Stimulated activated CD4-positive, alpha-beta T cell treated with anti-CD3 and anti-CD28 coated beads, Interleukin-12 subunit alpha, Interleukin-12 subunit beta, amount 100 ng/mL, for 24 hours (primary cell): ENCODE measurements at regions not wholly inside any gene's neighbourhood (a gene's known extent, or its start where the extent isn't known, plus 50 kb on each side); places are given as distances from the start of the nearest gene placed in this dataset.
"Not testable (repeated sequence)": the region's sequence is repeated elsewhere in the genome, so short reads cannot be mapped to it uniquely, and the experiment has no call there.

ENCODE experiments used
- DNase-seq, 2 experiments: peaks; one replicate each; pipeline ENCODE4 v3.0.0-alpha.2; 2020; ENCODE audit warnings: low read depth in 2 of 2

GRCh38 chr1:60665311-60665710 lies 417.1 kb upstream of the NFIA start:
- no peak for DNase-seq

DNA sequence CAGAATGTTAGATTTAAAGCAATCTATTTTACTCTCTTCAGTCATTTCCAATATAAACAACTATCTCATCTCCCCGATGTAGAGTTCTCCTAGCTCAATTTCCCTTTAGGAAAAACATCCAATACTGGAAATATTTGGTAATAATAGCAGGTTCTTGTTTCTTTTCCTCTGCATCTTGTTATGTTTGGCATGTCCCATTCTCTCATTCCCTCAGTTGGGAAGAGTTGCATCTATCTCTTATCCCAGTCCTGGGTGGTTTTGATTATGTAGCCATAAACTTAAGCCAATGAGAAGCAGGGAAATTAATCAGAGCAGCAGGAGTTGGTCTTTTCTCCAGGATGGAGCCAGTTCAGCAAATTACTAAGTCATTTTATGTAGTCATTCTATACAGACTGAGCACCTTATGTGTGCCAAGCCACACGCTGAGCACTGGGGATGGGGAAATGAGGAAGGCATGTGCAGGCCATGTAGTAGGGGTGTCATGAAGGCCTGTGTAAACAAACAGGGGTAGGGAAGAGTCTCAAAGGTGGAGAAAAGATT lies 418.2 kb upstream of the NFIA start:
- DNase-seq = no peak

- no peak for DNase-seq
Observed at GRCh38 chr1:60662486-60663044, 419.8 kb upstream of the NFIA start.

- no peak for DNase-seq
Observed at GRCh38 chr1:60657926-60658325, 424.4 kb upstream of the NFIA start.

DNA sequence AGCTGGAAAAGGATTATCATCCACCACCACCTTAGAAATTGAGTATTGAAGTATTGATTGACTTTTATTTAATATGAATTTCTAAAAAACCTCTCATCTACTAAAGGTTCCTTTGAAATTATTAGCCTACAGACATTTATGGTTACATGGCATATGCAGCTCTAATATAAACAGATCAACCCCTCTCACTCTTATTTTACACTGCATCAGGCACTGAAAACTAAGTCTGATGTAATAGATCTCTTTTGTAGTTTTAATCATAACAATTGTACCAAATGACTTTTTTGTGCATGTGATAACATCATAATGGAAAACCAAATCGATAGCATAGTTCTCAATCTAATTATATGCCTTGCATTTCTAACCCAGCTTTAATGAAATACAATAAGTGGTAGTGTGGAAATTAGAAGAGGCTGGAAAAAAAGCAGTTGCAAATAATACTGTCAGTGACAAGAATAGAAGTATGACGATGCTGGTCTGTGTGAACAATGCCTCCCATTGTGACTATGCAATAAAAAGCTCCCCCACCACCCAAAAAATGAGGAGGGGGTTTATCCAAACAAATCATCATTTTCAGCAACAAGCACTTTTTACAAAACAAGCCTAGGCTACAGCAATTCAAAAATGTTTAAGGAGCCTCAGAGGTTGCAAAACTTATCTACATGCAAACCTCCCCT lies 426.5 kb upstream of the NFIA start:
- DNase-seq = no peak

DNA sequence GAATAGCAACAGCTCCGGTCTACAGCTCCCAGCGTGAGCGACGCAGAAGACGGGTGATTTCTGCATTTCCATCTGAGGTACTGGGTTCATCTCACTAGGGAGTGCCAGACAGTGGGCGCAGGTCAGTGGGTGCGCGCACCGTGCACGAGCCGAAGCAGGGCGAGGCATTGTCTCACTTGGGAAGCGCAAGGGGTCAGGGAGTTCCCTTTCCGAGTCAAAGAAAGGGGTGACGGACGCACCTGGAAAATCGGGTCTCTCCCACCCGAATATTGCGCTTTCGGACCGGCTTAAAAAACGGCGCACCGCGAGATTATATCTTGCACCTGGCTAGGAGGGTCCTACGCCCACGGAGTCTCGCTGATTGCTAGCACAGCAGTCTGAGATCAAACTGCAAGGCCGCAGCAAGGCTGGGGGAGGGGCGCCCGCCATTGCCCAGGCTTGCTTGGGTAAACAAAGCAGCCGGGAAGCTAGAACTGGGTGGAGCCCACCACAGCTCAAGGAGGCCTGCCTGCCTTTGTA lies 442.3 kb upstream of the NFIA start:
- DNase-seq = not testable (repeated sequence)

DNA sequence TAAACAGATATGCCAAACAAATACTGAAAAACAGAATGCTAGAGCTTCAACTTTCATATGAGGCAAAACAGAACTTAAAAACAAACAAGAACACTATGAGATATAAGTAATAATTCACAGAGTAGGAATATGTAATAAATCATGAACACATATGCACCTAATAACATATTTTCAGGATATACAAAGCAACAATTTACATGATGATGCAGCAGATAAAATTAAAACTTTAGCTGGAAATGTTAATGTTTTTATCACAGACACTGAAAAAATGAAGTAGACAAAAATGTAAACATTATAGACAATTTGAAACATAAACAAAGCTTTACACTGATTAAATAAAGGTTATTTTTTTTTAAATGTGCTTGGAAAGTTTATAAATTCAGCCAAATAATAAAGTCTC lies 443.1 kb upstream of the NFIA start:
- DNase-seq = no peak

DNA sequence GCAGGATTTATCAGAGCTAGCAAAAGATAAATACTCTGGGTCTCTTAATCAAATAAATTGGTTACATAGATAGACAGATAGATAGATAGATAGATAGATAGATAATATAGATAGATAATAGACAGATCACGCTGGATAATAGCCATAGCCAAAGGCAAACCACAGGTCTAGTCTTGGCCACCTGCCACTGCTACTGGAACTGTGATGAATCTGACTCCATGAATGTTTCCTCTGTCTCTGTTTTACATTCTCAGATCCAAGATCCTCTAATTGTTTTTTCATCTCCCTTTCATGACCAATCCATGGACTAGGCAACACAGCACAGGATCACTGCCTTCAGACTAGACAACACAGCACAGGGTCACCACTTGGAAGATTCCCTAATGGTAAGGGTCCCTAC lies 444.7 kb upstream of the NFIA start:
- DNase-seq = no peak

DNA sequence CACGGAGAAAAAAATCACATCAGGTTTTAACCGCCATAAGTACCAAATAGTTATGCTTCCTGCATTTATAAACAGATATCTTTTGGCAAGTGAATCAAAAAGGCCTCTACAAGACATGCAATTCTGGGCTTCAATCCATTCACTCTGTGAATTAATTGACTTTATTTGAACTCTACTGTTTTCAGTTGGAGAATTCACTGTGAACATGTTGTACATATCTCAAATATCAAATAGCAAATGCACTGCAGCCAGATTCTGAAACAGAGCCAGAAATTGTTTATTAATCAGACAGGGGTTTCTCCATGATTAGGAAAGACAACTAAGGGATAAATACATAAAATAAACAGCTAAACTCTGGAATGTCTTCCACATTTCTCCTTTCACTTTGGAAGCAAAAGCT lies 445.4 kb upstream of the NFIA start:
- no peak for DNase-seq

GRCh38 chr1:60634106-60634505 lies 448.3 kb upstream of the NFIA start:
- no peak for DNase-seq

DNA sequence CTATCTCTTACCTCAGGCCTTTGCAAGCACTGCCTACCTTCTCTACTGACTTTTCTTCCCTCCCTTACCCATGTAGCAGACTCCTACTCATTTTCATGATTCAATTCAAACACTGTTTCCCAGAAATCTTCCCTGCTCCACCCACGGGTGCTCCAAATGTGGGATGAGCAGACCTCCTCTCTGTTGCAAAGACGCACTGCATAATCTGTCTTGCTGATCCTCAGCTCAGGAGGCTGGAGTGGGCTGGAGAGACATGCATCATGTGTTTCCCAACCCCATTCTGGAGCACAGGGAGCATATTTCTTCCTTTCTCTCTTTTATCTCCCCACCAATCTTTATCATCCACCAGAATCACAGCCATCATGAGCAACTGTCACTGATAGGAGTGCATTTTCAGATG lies 459.9 kb upstream of the NFIA start:
- no peak for DNase-seq

- no peak for DNase-seq
Observed at GRCh38 chr1:60621368-60621851, 461.0 kb upstream of the NFIA start.

GRCh38 chr1:60620087-60620486 lies 462.3 kb upstream of the NFIA start:
- DNase-seq = no peak

DNA sequence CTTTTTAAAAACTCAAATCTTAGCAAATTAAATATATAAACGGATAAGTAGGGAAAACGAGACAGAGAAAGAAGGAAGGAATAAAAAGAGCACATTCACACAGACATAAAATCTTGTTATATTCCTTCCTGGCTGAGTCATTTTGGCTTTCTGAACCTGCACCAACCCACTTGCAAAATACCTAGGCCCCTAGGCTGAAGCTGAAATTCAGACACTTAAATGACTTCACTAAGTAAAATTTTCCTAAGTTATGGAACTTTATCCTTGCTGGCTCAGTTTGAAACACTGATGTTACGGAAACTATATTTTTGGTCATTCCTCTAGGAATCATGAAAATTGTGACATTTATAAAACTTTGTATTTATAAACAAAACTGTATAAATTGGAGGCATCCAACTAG lies 462.8 kb upstream of the NFIA start:
- DNase-seq = no peak

DNA sequence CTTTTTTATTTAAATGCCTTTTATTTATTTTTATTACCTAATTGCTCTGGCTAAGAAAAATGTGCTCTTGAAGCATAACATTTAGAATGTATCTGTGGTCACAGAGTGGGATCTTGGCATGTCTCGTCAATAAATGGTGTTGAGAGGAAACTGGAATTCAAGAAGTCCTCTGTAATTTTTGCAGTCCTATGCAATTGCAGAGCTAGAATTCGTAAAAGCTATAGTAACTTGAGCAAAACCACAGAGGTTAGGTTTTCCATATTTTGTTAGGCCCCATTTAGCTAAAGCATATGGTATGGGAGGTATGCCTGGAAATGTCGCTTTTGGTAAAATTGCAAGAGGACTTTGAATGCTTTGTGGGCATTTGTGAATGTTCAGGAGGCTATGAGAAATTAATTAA lies 466.7 kb upstream of the NFIA start:
- DNase-seq = no peak

GRCh38 chr1:60612790-60613189 lies 469.6 kb upstream of the NFIA start:
- DNase-seq = no peak

DNA sequence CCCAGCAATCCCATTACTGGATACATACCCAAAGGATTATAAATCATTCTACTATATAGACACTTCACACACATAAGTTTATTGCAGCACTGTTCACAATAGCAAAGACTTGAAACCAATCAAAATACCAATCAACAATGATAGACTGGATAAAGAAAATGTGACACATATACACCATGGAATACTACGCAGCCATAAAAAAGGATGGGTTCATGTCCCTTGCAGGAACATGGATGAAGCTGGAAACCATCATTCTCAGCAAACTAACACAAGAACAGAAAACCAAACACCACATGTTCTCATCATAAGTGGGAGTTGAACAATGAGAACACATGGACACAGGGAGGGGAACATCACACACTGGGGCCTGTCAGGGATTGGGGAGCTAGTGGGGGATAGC lies 475.4 kb upstream of the NFIA start:
- DNase-seq = not testable (repeated sequence)

DNA sequence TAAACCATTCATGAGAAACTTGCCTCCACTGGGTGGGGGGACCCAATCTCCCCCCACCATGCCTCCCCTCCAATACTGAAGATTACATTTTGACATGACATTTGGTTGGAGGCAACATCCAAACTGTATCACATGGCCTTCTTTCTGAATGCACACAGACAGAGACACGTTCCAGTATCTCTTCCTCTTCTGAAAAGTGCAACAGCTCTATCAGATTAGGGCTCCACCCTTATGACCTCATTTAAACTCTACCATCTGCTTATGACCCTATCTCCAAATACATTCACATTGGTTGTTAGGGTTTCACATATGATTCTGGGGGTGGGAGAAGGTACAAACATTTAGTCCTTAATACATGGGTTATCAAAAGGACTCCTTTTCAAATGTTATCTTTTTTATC lies 481.8 kb upstream of the NFIA start:
- no peak for DNase-seq

DNA sequence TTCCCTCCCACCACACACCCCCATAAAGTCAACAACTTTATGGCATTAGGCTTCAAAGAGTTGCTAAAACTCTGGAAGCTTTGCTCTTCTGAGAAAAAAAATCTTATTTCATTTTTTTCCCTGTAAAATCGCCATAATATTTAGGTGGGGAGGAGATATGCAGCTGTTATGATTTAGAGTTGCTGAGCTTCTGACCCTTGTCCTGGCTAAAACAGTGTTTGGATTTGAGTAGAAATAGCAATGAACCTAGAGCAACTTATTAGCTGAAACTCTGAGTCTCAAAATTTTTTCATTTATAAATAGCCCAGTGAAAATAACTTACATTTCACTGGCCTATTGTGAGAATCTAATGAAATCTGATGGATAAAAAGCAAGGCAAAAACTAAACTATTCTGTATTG lies 482.8 kb upstream of the NFIA start:
- no peak for DNase-seq

- DNase-seq = no peak
Observed at GRCh38 chr1:60598041-60598910, 484.1 kb upstream of the NFIA start.

DNA sequence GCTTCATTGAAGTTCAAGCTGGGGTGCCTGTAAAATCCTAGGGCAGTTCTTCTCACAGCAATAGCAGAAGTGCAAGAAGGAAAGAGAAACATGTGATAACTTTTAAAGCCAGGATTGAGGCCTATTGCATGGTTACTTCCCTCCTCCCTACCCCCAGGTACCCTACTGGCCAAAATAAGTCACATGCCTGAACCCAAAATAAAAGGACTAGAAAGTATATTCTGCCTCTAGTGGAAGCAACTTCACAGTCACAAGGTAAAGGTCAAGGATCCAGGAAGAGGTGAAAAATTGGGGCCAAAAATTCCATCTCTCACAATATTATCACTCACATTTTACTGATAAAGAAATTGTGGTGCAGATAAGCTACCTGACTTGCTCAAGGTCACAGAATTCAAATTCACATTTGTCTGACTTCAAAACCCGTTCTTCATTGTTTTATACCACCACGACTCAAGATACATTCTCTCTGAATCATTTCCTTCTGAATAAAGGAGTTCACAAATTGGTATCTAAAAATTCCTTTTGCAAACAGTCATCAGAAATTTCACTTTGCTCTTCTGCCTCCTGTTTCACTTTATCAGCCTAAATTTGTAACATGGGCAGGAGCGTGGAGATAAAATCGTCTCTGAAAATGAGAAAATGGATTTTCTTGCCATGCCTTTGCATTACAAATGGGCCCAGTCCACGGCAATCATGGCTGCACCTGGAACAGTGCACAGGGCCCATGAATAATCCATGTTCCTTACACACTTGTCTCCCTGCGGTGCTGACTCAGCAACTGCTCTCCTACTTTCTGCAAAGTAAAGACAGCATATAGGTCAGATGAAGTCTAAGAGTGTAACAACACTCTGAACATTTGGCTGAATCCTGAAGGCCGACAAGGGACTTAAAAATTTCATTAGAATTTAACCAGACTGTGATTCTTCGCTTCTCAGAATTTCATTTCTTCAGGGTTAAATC lies 485.3 kb upstream of the NFIA start:
- DNase-seq = no peak
